H1 (cell line): ENCODE measurements at regions not wholly inside any gene's neighbourhood (a gene's known extent, or its start where the extent isn't known, plus 50 kb on each side); places are given as distances from the start of the nearest gene placed in this dataset.

ENCODE experiments used
- CTCF ChIA-PET: fragments of 300-600 bp; sonication (Branson Sonifier 250); formaldehyde crosslinking; loops from one replicate; lab custom pipeline; 2021; ENCODE audit not compliant: partially characterized antibody; lab: Charles Lee
- POLR2A ChIA-PET: fragments of 300-600 bp; sonication (Branson Sonifier 250); formaldehyde crosslinking; loops from one replicate; lab custom pipeline; 2021; ENCODE audit warnings: inconsistent platforms; ENCODE audit not compliant: partially characterized antibody; lab: Charles Lee
- DNase-seq, 2 experiments: peaks; one replicate each; pipeline versions ENCODE4 v3.0.0 to v3.0.0-alpha.2; 2010 to 2022; ENCODE audit warnings: low spot score in 2 of 2, low read depth in 1 of 2, mixed read lengths in 1 of 2
- FAIRE-seq: peaks from 2 replicates; lab custom pipeline; 2011; peaks lifted over from hg19 to GRCh38; lab: Jason Lieb, UNC
- H2AFZ ChIP-seq: 2 replicates; pipeline ENCODE4 v1.8.1; 2012; ENCODE audit warnings: low read length, inconsistent platforms
- H2AK5ac ChIP-seq: 2 replicates; pipeline ENCODE4 v1.6.1; 2013; ENCODE audit warnings: low read depth, low read length
- H2BK120ac ChIP-seq: replicated peaks from 2 replicates; pipeline ENCODE3; 2013; ENCODE audit warnings: low read depth, low read length, inconsistent platforms
- H2BK12ac ChIP-seq: 2 replicates; pipeline ENCODE4 v1.6.1; 2013; ENCODE audit warnings: low read depth, low read length
- H2BK15ac ChIP-seq: 2 replicates; pipeline ENCODE4 v1.6.1; 2013; ENCODE audit warnings: low read length
- H2BK20ac ChIP-seq: 2 replicates; pipeline ENCODE4 v1.6.1; 2013; ENCODE audit warnings: low read length
- H2BK5ac ChIP-seq: 2 replicates; pipeline ENCODE4 v1.6.1; 2013; ENCODE audit warnings: low read depth, low read length
- H3K14ac ChIP-seq: 2 replicates; pipeline ENCODE4 v1.6.1; 2013; ENCODE audit warnings: inconsistent platforms; ENCODE audit not compliant: insufficient read length
- H3K18ac ChIP-seq: 2 replicates; pipeline ENCODE4 v1.6.1; 2013; ENCODE audit warnings: low read length; ENCODE audit errors: extremely low read depth
- H3K23ac ChIP-seq: 2 replicates; pipeline ENCODE4 v1.6.1; 2013; ENCODE audit warnings: inconsistent platforms; ENCODE audit not compliant: insufficient read length
- H3K23me2 ChIP-seq: 2 replicates; pipeline ENCODE4 v1.6.1; 2013; ENCODE audit warnings: low read depth, low read length
- H3K27ac ChIP-seq: 2 replicates; pipeline ENCODE4 v1.6.1; 2011; ENCODE audit warnings: low read depth, low read length, inconsistent platforms
- H3K27me3 ChIP-seq, 4 experiments: replicated peaks in 1 of 4; 1 replicate in 1 of 4; 2 replicates in 3 of 4; pipeline versions ENCODE4 v1.6.1 to v1.8.1; 2011 to 2013; ENCODE audit warnings: low read length in 3 of 4, mild to moderate bottlenecking in 3 of 4, inconsistent platforms in 2 of 4, mixed read lengths in 2 of 4, moderate library complexity in 1 of 4; ENCODE audit not compliant: control insufficient read depth in 3 of 4, insufficient read depth in 3 of 4; ENCODE audit errors: extremely low read depth in 1 of 4
- H3K36me3 ChIP-seq, 4 experiments: 2 replicates each; pipeline versions ENCODE4 v1.6.1 to v1.8.1; 2011 to 2013; ENCODE audit warnings: mild to moderate bottlenecking in 4 of 4, low read length in 3 of 4, moderate library complexity in 2 of 4, control low read depth in 1 of 4, inconsistent platforms in 1 of 4; ENCODE audit not compliant: insufficient read depth in 4 of 4, control insufficient read depth in 2 of 4
- H3K4ac ChIP-seq: replicated peaks from 2 replicates; pipeline ENCODE3; 2013; ENCODE audit warnings: low read length, low read depth, mixed read lengths, inconsistent platforms; ENCODE audit not compliant: insufficient read length
- H3K4me1 ChIP-seq, 4 experiments: replicated peaks in 1 of 4; 1 replicate in 1 of 4; 2 replicates in 3 of 4; pipeline versions ENCODE4 v1.6.1 to v1.8.1; 2011 to 2013; ENCODE audit warnings: low read length in 3 of 4, inconsistent platforms in 2 of 4, mixed read lengths in 1 of 4; ENCODE audit not compliant: insufficient read depth in 4 of 4, control insufficient read depth in 3 of 4
- H3K4me2 ChIP-seq, 2 experiments: 2 replicates each; pipeline versions ENCODE4 v1.6.1 to v1.8.1; 2011 to 2013; ENCODE audit warnings: low read depth in 2 of 2, low read length in 2 of 2, control low read depth in 1 of 2, inconsistent platforms in 1 of 2, mild to moderate bottlenecking in 1 of 2; ENCODE audit not compliant: insufficient read depth in 1 of 2
- H3K4me3 ChIP-seq, 4 experiments: fragments of 200-600, 300-600 bp in 1 of 4; sonication (generic), shearing (Covaris generic), sonication (Bioruptor Twin) in 1 of 4; 2 replicates each; pipeline versions ENCODE4 v1.5.1 to v1.8.1; 2011 to 2016; ENCODE audit warnings: low read length in 4 of 4, low read depth in 3 of 4, control low read depth in 2 of 4, inconsistent platforms in 2 of 4, mild to moderate bottlenecking in 2 of 4, mixed read lengths in 1 of 4, moderate library complexity in 1 of 4; ENCODE audit not compliant: insufficient read depth in 2 of 4; ENCODE audit errors: extremely low read depth in 1 of 4
- H3K56ac ChIP-seq: replicated peaks from 2 replicates; pipeline ENCODE3; 2013; ENCODE audit warnings: low read depth, mild to moderate bottlenecking, mixed read lengths, low read length, inconsistent platforms; ENCODE audit not compliant: insufficient read length
- H3K79me1 ChIP-seq: 2 replicates; pipeline ENCODE4 v1.6.1; 2013; ENCODE audit warnings: low read depth, low read length, control low read depth
- H3K79me2 ChIP-seq, 2 experiments: 2 replicates each; pipeline versions ENCODE4 v1.6.1 to v1.8.1; 2012 to 2013; ENCODE audit warnings: low read length in 2 of 2, mild to moderate bottlenecking in 2 of 2, inconsistent platforms in 1 of 2; ENCODE audit not compliant: insufficient read depth in 2 of 2, control insufficient read depth in 1 of 2
- H3K9ac ChIP-seq, 4 experiments: replicated peaks in 1 of 4; 1 replicate in 1 of 4; 2 replicates in 3 of 4; pipeline versions ENCODE4 v1.6.1 to v1.8.1; 2011 to 2013; ENCODE audit warnings: low read depth in 3 of 4, low read length in 3 of 4, control low read depth in 2 of 4, mild to moderate bottlenecking in 2 of 4, moderate library complexity in 2 of 4, inconsistent platforms in 1 of 4; ENCODE audit errors: extremely low read depth in 1 of 4
- H3K9me3 ChIP-seq, 2 experiments: 2 replicates each; pipeline versions ENCODE4 v1.6.1 to v1.8.1; 2012 to 2013; ENCODE audit warnings: mild to moderate bottlenecking in 2 of 2, moderate library complexity in 2 of 2, control low read depth in 1 of 2, inconsistent platforms in 1 of 2, low read depth in 1 of 2, low read length in 1 of 2, mixed read lengths in 1 of 2; ENCODE audit not compliant: insufficient read depth in 2 of 2
- H4K20me1 ChIP-seq, 2 experiments: replicated peaks in 1 of 2; 2 replicates each; pipeline versions ENCODE3 to v1.8.1; 2011 to 2013; ENCODE audit warnings: inconsistent platforms in 2 of 2, low read length in 2 of 2, mild to moderate bottlenecking in 1 of 2; ENCODE audit not compliant: insufficient read depth in 2 of 2, control insufficient read depth in 1 of 2
- H4K5ac ChIP-seq: 2 replicates; pipeline ENCODE4 v1.6.1; 2013; ENCODE audit warnings: low read length, low read depth, mixed read lengths, inconsistent platforms; ENCODE audit not compliant: insufficient read length
- H4K8ac ChIP-seq: 2 replicates; pipeline ENCODE4 v1.8.0; 2013; ENCODE audit warnings: mild to moderate bottlenecking, moderate library complexity, low read length, inconsistent platforms; ENCODE audit not compliant: insufficient read depth; ENCODE audit errors: extremely low read depth
- H4K91ac ChIP-seq: replicated peaks from 2 replicates; pipeline ENCODE3; 2013; ENCODE audit warnings: low read length, mixed read lengths, inconsistent platforms; ENCODE audit not compliant: insufficient read length
- ATF3 ChIP-seq: IDR thresholded peaks from 2 replicates; pipeline ENCODE4 v1.6.1; 2011; ENCODE audit warnings: low read depth, mild to moderate bottlenecking, low read length; ENCODE audit not compliant: insufficient read depth
- CREB1 ChIP-seq: IDR thresholded peaks from 2 replicates; pipeline ENCODE4 v1.6.1; 2012; ENCODE audit warnings: inconsistent platforms
- MAFK ChIP-seq: IDR thresholded peaks from 2 replicates; pipeline ENCODE4 v1.6.1; 2012; ENCODE audit warnings: low read depth, mild to moderate bottlenecking, improper control_type of control experiment, low read length
- POLR2AphosphoS5 ChIP-seq: IDR thresholded peaks from 2 replicates; pipeline ENCODE4 v1.6.1; 2011; ENCODE audit warnings: low read depth, low read length
- WGBS, 2 experiments: shearing (Covaris generic) in 1 of 2; methylation state at CpG; one replicate each; pipeline versions ENCODE4 v1.1.6 to v1.1.7; 2013 to 2015; ENCODE audit warnings: low lambda C conversion rate in 2 of 2, mixed read lengths in 2 of 2, inconsistent platforms in 1 of 2, low coverage in 1 of 2, missing lambda C conversion rate in 1 of 2; ENCODE audit not compliant: insufficient replicate concordance in 2 of 2, insufficient coverage in 1 of 2, insufficient read length in 1 of 2; ENCODE audit errors: extremely low coverage in 1 of 2, missing lambda C conversion rate in 1 of 2; 5-methylcytosine and 5-hydroxymethylcytosine counted together

GRCh38 chr9:11931109-11931508 is 762.1 kb upstream of the TYRP1 start:
- Histone ChIP-seq H3K4me1 (no peaks in the 10 kb centered on the region), H4K20me1 (no peaks in the 10 kb centered on the region), H3K18ac (no peak overlapping the region), H3K9me3 (peaks cover 4 to 8% of the 10 kb centered on the region in 2 experiments; a peak in 2 of 4 replicates), H2BK5ac (no peak overlapping the region), H3K79me1 (no peaks in the 10 kb centered on the region), H4K5ac (no peak overlapping the region), H3K56ac (no peak overlapping the region), H3K23me2 (no peaks in the 10 kb centered on the region), H3K4ac (no peak overlapping the region), H3K4me2 (no peak overlapping the region), H4K8ac (no peak overlapping the region), H3K79me2 (no peaks in the 10 kb centered on the region), H3K27me3 (no peaks in the 10 kb centered on the region), H2BK20ac (no peak overlapping the region), H4K91ac (no peak overlapping the region), H3K23ac (no peak overlapping the region), H3K27ac (no peak overlapping the region), H2BK15ac (no peak overlapping the region), H2AK5ac (no peak overlapping the region), H3K14ac (no peak overlapping the region), H3K36me3 (0 out of 8 replicates have a peak, but pooled peaks cover 0 to 3% (median 0%) of the 10 kb centered on the region in 4 experiments), H2BK12ac (no peak overlapping the region), H3K4me3 (no peak overlapping the region), H3K9ac (no peak overlapping the region), H2BK120ac (no peak overlapping the region), H2AFZ (no peak overlapping the region)
- DNase-seq (no peak), FAIRE-seq (no peak)
- TF ChIP-seq ATF3 = no peak
- TF ChIP-seq CREB1 = no peak
- TF ChIP-seq POLR2AphosphoS5 = no peak
- no peak for TF ChIP-seq MAFK
- POLR2A ChIA-PET = no interaction called here
- CTCF ChIA-PET = no interaction called here
- 94% methylated on average over 3 of the region's 3 CpGs; no CpG with 5 or more reads in 1 of the 2 experiments for WGBS, 2 experiments
